ENCODE measurements at regions not wholly inside any gene's neighbourhood (a gene's known extent, or its start where the extent isn't known, plus 50 kb on each side); places are given as distances from the start of the nearest gene placed in this dataset.

DNA sequence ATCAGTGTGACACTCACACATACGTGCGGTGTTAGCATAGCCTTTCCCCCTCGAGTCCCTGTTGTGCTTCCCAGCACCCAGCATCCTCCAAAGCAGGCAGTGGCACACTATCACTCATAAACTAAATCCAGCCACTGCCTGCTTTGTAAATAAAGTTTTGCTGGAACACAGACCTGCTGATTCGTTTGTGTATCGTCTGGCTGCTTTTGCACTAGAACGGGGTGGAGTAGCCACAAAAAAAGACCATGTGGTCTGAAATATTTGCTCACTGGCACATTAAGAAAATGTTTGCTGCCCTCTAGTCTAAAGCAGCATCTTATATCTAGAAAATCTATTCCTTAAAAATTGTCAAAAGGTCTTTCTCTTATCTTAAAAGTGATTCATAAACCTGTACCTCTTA is 341.2 kb upstream of the ZFHX3 start (continued):
- TF ChIP-seq STAT3 (IDR thresholded peaks at IDR 0.05; ENCODE audit: low read depth, low read length): no peak

DNA sequence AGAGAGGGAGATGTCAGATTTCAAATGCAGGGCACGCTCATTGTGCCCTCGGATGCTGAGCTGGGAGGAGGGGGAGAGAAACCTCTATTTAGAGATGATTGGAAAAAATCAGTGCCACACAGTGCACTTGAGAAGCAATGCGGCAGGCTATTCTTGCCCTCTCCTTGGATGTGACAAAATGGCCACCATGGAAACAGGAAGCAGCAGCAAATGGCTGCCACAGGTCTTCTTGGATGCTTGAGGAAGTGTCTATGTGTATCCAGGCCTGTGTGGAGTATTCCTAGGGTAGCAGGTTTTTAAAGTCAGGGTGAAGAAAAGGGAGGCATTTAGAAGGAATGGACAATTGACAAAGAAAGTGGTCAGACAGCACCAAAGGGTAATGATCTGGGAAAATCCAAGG is 340.1 kb upstream of the ZFHX3 start:
- CTCF ChIA-PET: no interaction called here
- H2AFZ ChIP-seq (ENCODE audit: control insufficient read depth, low read depth, low read length): no peak overlapping the region
- no peaks in the 10 kb centered on the region for H3K4me1 ChIP-seq (ENCODE audit: control insufficient read depth, insufficient read depth, low read length)
- no peak for ATAC-seq
- WGBS (ENCODE audit: insufficient coverage, insufficient replicate concordance, low lambda C conversion rate, missing lambda C conversion rate): 88% methylated on average over 3 of the region's 3 CpGs
- no peaks in the 10 kb centered on the region for H3K79me2 ChIP-seq (ENCODE audit: control insufficient read depth, insufficient read depth, low read length)
- no peak for FAIRE-seq
- no peaks in the 10 kb centered on the region for H3K27me3 ChIP-seq (replicated peaks in 1 of 2; ENCODE audit: control insufficient read depth in 2 of 2, insufficient read depth in 2 of 2, low read length in 1 of 2)
- RAD21 ChIA-PET (ENCODE audit: unreplicated experiment): no interaction called here
- SMC1A ChIA-PET (ENCODE audit: uncharacterized antibody, unreplicated experiment): no interaction called here
- intact Hi-C loops (cut with micrococcal nuclease; ENCODE audit: unreplicated experiment): no loop called here
- in situ Hi-C loops (cut with MboI): no loop called here
- no peaks in the 10 kb centered on the region for H3K9me3 ChIP-seq (replicated peaks; ENCODE audit: control insufficient read depth, insufficient read depth, low read length)
- no peak overlapping the region for H3K4me2 ChIP-seq (ENCODE audit: control insufficient read depth, insufficient read depth)
- no TSS peak for BruUV-seq (replicated peaks)
- peak; percentile 82 for TF ChIP-seq YY1 (IDR thresholded peaks at IDR 0.05; ENCODE audit: low read depth, low read length)
- TF ChIP-seq GATAD2B (conservative IDR thresholded peaks at IDR 0.05; ENCODE audit: low read depth): no peak
- H3K9ac ChIP-seq (ENCODE audit: control insufficient read depth, insufficient read depth, low read length): no peak overlapping the region
- no peaks in the 10 kb centered on the region for H4K20me1 ChIP-seq (ENCODE audit: control insufficient read depth, insufficient read depth)
- POLR2A ChIA-PET: no interaction called here
- DNase-seq (ENCODE audit: low read depth, low spot score): no peak
- no peak overlapping the region for H3K4me3 ChIP-seq
- H3K36me3 ChIP-seq (ENCODE audit: control insufficient read depth in 2 of 2, insufficient read depth in 2 of 2, low read length in 1 of 2): no peaks in the 10 kb centered on the region
- no peak overlapping the region for H3K27ac ChIP-seq (ENCODE audit: control insufficient read depth, insufficient read depth)

DNA sequence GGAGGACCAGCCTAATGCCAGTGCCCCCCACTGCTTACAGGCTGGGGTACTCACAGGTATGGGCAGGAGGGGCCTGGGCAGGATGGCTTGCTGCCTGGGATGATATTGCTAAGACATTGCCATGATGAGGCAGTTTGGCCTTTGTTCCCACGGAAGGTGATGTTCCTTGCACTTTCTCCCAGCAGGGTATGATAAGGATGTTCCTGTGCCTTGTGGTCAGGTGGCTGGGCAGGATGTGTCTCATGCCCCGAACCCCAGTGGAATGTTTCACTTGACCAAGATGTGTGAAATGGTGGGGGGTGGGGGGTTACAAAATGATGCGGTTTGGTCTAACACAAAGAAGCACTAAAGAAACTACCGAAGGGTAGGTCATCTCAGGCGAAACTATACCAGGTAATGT is 337.8 kb upstream of the ZFHX3 start:
- Histone ChIP-seq H3K4me3 (no peak overlapping the region), H3K36me3 (ENCODE audit: control insufficient read depth in 2 of 2, insufficient read depth in 2 of 2, low read length in 1 of 2) (no peaks in the 10 kb centered on the region), H2AFZ (ENCODE audit: control insufficient read depth, low read depth, low read length) (no peak overlapping the region), H3K4me1 (ENCODE audit: control insufficient read depth, insufficient read depth, low read length) (no peaks in the 10 kb centered on the region), H3K9ac (ENCODE audit: control insufficient read depth, insufficient read depth, low read length) (no peak overlapping the region), H3K9me3 (replicated peaks; ENCODE audit: control insufficient read depth, insufficient read depth, low read length) (no peaks in the 10 kb centered on the region), H3K27me3 (replicated peaks in 1 of 2; ENCODE audit: control insufficient read depth in 2 of 2, insufficient read depth in 2 of 2, low read length in 1 of 2) (no peaks in the 10 kb centered on the region), H3K27ac (ENCODE audit: control insufficient read depth, insufficient read depth) (no peak overlapping the region), H3K4me2 (ENCODE audit: control insufficient read depth, insufficient read depth) (no peak overlapping the region), H4K20me1 (ENCODE audit: control insufficient read depth, insufficient read depth) (no peaks in the 10 kb centered on the region), H3K79me2 (ENCODE audit: control insufficient read depth, insufficient read depth, low read length) (no peaks in the 10 kb centered on the region)
- ChIA-PET POLR2A (no interaction called here), RAD21 (ENCODE audit: unreplicated experiment) (no interaction called here), SMC1A (ENCODE audit: uncharacterized antibody, unreplicated experiment) (no interaction called here), CTCF (no interaction called here)
- intact Hi-C loops (cut with micrococcal nuclease; ENCODE audit: unreplicated experiment) (no loop called here), in situ Hi-C loops (cut with MboI) (no loop called here)
- no peak for FAIRE-seq
- 38% methylated on average over 5 of the region's 5 CpGs for WGBS (ENCODE audit: insufficient coverage, insufficient replicate concordance, low lambda C conversion rate, missing lambda C conversion rate)
- BruUV-seq (replicated peaks): no TSS peak
- DNase-seq (ENCODE audit: low read depth, low spot score): no peak
- ATAC-seq: no peak
- TF ChIP-seq, protein P1, sequence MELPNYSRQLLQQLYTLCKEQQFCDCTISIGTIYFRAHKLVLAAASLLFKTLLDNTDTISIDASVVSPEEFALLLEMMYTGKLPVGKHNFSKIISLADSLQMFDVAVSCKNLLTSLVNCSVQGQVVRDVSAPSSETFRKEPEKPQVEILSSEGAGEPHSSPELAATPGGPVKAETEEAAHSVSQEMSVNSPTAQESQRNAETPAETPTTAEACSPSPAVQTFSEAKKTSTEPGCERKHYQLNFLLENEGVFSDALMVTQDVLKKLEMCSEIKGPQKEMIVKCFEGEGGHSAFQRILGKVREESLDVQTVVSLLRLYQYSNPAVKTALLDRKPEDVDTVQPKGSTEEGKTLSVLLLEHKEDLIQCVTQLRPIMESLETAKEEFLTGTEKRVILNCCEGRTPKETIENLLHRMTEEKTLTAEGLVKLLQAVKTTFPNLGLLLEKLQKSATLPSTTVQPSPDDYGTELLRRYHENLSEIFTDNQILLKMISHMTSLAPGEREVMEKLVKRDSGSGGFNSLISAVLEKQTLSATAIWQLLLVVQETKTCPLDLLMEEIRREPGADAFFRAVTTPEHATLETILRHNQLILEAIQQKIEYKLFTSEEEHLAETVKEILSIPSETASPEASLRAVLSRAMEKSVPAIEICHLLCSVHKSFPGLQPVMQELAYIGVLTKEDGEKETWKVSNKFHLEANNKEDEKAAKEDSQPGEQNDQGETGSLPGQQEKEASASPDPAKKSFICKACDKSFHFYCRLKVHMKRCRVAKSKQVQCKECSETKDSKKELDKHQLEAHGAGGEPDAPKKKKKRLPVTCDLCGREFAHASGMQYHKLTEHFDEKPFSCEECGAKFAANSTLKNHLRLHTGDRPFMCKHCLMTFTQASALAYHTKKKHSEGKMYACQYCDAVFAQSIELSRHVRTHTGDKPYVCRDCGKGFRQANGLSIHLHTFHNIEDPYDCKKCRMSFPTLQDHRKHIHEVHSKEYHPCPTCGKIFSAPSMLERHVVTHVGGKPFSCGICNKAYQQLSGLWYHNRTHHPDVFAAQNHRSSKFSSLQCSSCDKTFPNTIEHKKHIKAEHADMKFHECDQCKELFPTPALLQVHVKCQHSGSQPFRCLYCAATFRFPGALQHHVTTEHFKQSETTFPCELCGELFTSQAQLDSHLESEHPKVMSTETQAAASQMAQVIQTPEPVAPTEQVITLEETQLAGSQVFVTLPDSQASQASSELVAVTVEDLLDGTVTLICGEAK (IDR thresholded peaks at IDR 0.05; ENCODE audit: borderline replicate concordance): no peak
- TF ChIP-seq NFYB (IDR thresholded peaks at IDR 0.05; ENCODE audit: insufficient read depth, low read depth, low read length) (no peak), HCFC1 (IDR thresholded peaks at IDR 0.05; ENCODE audit: low read length) (no peak), ZNF274 (IDR thresholded peaks at IDR 0.05; ENCODE audit: insufficient read depth, insufficient read length) (no peak)
- TF ChIP-seq, protein P2, sequence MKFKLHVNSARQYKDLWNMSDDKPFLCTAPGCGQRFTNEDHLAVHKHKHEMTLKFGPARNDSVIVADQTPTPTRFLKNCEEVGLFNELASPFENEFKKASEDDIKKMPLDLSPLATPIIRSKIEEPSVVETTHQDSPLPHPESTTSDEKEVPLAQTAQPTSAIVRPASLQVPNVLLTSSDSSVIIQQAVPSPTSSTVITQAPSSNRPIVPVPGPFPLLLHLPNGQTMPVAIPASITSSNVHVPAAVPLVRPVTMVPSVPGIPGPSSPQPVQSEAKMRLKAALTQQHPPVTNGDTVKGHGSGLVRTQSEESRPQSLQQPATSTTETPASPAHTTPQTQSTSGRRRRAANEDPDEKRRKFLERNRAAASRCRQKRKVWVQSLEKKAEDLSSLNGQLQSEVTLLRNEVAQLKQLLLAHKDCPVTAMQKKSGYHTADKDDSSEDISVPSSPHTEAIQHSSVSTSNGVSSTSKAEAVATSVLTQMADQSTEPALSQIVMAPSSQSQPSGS (IDR thresholded peaks at IDR 0.05; ENCODE audit: low read length): no peak
- TF ChIP-seq, protein P3, sequence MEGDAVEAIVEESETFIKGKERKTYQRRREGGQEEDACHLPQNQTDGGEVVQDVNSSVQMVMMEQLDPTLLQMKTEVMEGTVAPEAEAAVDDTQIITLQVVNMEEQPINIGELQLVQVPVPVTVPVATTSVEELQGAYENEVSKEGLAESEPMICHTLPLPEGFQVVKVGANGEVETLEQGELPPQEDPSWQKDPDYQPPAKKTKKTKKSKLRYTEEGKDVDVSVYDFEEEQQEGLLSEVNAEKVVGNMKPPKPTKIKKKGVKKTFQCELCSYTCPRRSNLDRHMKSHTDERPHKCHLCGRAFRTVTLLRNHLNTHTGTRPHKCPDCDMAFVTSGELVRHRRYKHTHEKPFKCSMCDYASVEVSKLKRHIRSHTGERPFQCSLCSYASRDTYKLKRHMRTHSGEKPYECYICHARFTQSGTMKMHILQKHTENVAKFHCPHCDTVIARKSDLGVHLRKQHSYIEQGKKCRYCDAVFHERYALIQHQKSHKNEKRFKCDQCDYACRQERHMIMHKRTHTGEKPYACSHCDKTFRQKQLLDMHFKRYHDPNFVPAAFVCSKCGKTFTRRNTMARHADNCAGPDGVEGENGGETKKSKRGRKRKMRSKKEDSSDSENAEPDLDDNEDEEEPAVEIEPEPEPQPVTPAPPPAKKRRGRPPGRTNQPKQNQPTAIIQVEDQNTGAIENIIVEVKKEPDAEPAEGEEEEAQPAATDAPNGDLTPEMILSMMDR (IDR thresholded peaks at IDR 0.05 in 2 of 3, conservative IDR thresholded peaks at IDR 0.05 in 1 of 3; ENCODE audit: control insufficient read depth in 2 of 3, extremely low read depth in 1 of 3, insufficient read depth in 1 of 3, low read depth in 3 of 3, low read length in 3 of 3): no peak
